ENCODE measurements at regions not wholly inside any gene's neighbourhood (a gene's known extent, or its start where the extent isn't known, plus 50 kb on each side); places are given as distances from the start of the nearest gene placed in this dataset.

DNA sequence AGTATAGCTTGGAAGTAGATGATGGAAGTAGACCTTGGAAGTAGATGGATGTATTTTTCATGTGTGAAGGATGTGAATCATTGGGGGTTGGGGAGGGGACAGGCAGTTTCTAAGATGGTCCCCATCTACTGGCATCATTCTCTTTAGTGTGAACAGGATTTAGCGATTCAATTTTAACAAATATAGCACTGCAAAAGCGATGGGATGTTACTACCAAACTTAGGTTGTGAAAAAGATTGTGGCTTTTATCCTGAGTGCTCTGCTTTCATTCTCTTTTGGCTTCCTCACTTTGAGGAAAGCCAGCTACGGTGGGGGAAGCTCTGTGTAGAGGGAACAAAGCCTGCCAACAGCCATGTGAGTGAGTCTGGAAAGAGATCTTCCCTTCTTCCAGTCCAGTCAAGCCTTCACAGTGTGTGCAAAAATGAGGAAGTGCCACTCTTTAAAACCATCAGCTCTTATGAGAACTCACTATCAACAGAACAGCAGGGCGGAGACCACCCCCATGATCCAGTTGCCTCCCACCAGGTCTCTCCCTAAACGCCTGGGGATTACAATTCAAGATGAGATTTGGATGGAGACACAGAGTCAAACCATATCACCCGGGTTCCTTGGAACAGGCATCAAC lies 441.4 kb downstream of the SH3GL2 start:
- Histone ChIP-seq H3K4me3 (ENCODE audit: low read length) (no peak overlapping the region), H3K27me3 (ENCODE audit: control insufficient read depth, insufficient read depth, low read length) (no peaks in the 10 kb centered on the region), H3K4me1 (ENCODE audit: control insufficient read depth, insufficient read depth, low read length) (no peaks in the 10 kb centered on the region), H3K27ac (ENCODE audit: low read length) (no peak overlapping the region), H3K9me3 (ENCODE audit: control insufficient read depth, low read depth, low read length) (peaks cover 5% of the 10 kb centered on the region), H3K36me3 (ENCODE audit: control insufficient read depth, insufficient read depth, low read length) (no peaks in the 10 kb centered on the region)
- no peak for DNase-seq
- WGBS (ENCODE audit: insufficient coverage, low lambda C conversion rate): 100% methylated on average over 1 of the region's 6 CpGs

DNA sequence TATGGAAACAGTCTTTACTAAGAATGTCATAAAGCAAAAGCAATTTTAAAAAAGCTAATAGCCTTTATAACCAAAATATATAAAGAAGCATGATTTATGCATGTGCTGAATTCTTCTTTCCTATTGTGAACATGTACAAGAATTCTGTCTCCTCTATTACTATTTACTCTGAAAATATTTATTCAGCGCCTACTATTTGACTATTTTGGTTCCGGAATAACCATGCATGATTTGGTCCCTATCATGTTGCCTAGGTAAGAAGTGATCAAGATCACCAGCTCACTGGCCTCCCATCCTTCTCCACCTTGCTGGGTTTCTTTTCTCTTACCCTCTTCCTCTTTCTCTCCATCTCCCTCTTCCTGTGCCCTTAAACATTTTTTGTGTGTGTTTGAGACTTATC lies 443.8 kb downstream of the SH3GL2 start:
- Histone ChIP-seq H3K4me1 (ENCODE audit: control insufficient read depth, insufficient read depth, low read length) (no peaks in the 10 kb centered on the region), H3K36me3 (ENCODE audit: control insufficient read depth, insufficient read depth, low read length) (no peaks in the 10 kb centered on the region), H3K4me3 (ENCODE audit: low read length) (no peak overlapping the region), H3K9me3 (ENCODE audit: control insufficient read depth, low read depth, low read length) (peaks cover 5% of the 10 kb centered on the region), H3K27me3 (ENCODE audit: control insufficient read depth, insufficient read depth, low read length) (no peaks in the 10 kb centered on the region), H3K27ac (ENCODE audit: low read length) (no peak overlapping the region)
- WGBS (ENCODE audit: insufficient coverage, low lambda C conversion rate): 80% methylated on average over 1 of the region's 2 CpGs
- no peak for DNase-seq

DNA sequence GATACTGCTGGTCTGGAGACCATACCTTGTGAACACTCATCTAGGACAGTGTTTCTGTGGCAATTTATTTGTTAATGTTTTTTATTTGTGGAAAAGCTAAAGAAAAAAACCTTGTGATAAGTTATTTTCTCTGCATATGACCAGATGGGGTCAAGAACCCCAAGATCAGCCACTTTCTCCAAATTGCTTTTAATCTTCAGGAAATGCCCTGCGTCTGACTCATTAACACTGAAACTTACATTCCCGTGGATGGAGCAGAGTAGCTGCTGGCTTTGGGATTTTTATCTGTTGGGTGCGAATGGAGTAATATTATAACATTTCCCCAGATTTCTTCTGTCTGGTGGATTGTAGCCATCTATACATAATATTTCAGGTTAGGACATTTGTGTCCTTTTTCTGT lies 444.5 kb downstream of the SH3GL2 start:
- Histone ChIP-seq H3K4me3 (ENCODE audit: low read length) (no peak overlapping the region), H3K27ac (ENCODE audit: low read length) (no peak overlapping the region), H3K36me3 (ENCODE audit: control insufficient read depth, insufficient read depth, low read length) (no peaks in the 10 kb centered on the region), H3K9me3 (ENCODE audit: control insufficient read depth, low read depth, low read length) (peaks cover 5% of the 10 kb centered on the region), H3K27me3 (ENCODE audit: control insufficient read depth, insufficient read depth, low read length) (no peaks in the 10 kb centered on the region), H3K4me1 (ENCODE audit: control insufficient read depth, insufficient read depth, low read length) (no peaks in the 10 kb centered on the region)
- no peak for DNase-seq
- no CpG with 5 or more reads among the region's 3 CpGs for WGBS (ENCODE audit: insufficient coverage, low lambda C conversion rate)

DNA sequence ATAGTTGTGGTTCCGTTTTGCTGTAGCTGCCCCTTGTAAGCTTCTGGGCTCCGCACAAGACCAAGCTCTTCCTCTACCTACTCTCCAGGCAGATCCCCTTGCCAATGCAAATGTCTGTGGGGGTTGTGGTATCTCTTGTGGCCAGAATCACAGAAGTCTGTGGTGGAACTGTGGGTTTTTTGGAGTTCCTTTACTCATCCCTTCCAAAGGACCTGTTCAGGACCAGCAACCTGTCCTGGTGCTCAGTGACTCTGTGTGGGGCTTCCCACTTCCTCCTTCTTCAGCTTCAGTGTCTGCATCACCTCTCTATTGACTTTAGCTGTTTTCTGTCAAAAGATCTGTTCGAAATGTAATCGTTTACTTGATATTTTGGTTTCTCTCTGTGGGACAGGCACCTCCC lies 441.3 kb upstream of the ADAMTSL1 start:
- Histone ChIP-seq H3K36me3 (ENCODE audit: control insufficient read depth, insufficient read depth, low read length) (no peaks in the 10 kb centered on the region), H3K27me3 (ENCODE audit: control insufficient read depth, insufficient read depth, low read length) (no peaks in the 10 kb centered on the region), H3K9me3 (ENCODE audit: control insufficient read depth, low read depth, low read length) (peaks cover 4% of the 10 kb centered on the region), H3K4me1 (ENCODE audit: control insufficient read depth, insufficient read depth, low read length) (no peaks in the 10 kb centered on the region), H3K4me3 (ENCODE audit: low read length) (no peak overlapping the region), H3K27ac (ENCODE audit: low read length) (no peak overlapping the region)
- no peak for DNase-seq
- 87% methylated on average over 2 of the region's 4 CpGs for whole genome bisulfite sequencing (ENCODE audit: insufficient coverage, low lambda C conversion rate)

DNA sequence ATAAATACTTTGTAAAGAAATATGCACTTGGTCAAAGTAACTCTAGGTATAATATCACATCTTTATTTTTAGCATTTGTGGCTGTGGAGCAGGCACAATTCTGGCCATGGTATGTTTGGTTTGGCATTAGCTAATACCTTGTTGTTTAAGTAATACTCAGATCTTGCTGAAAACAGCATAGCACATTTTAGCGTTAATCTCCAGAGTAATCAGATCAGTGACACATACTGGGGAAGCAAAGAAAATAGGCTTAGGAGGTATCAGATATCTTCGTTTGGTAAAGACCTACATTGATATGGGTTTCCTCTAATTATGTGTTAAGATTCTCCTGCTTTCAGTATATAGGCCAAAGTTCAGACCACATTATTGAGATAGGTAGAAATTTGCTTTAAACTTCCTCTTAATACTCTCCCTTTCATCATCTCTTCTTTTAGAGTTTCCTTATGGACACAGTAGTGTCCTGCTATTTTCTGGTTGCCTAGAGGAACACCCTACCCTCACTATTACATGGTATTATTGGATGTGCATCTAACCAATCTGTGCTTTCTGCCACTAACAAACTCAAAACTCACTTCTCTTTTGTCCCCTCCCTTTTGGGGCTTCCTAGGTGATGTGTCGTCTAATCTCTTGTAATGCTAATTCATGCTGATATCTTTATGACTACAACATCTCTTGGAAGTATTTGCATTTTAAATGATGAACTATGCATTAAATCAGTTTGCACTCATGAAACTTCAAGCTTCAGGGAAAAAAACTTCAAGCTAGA lies 437.3 kb upstream of the ADAMTSL1 start:
- Histone ChIP-seq H3K27me3 (ENCODE audit: control insufficient read depth, insufficient read depth, low read length) (no peaks in the 10 kb centered on the region), H3K4me3 (ENCODE audit: low read length) (no peak overlapping the region), H3K36me3 (ENCODE audit: control insufficient read depth, insufficient read depth, low read length) (no peaks in the 10 kb centered on the region), H3K9me3 (ENCODE audit: control insufficient read depth, low read depth, low read length) (no peaks in the 10 kb centered on the region), H3K27ac (ENCODE audit: low read length) (no peak overlapping the region), H3K4me1 (ENCODE audit: control insufficient read depth, insufficient read depth, low read length) (no peaks in the 10 kb centered on the region)
- 20% methylated on average over 1 of the region's 3 CpGs for WGBS (ENCODE audit: insufficient coverage, low lambda C conversion rate)
- DNase-seq: no peak

DNA sequence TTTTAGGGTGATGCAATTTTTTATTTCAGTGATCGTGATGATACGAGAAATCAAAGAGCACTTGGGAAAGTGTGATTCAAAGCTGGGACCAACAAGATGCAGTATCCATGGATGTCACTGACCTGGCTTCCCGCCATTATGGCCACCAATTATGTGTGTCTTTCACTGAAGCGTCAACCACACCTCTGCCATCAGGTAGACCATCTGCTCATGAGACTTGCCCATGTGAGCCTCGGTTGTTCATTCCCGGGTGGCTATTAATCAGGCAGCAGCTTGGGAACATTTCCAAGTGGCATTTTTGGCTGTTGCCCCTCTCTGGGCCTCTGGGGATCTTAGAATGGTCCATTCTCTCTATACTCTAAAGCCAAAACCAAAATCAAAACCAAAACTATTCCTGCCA lies 436.0 kb upstream of the ADAMTSL1 start:
- no peak overlapping the region for H3K27ac ChIP-seq (ENCODE audit: low read length)
- no peaks in the 10 kb centered on the region for H3K27me3 ChIP-seq (ENCODE audit: control insufficient read depth, insufficient read depth, low read length)
- no peaks in the 10 kb centered on the region for H3K4me1 ChIP-seq (ENCODE audit: control insufficient read depth, insufficient read depth, low read length)
- H3K9me3 ChIP-seq (ENCODE audit: control insufficient read depth, low read depth, low read length): no peaks in the 10 kb centered on the region
- WGBS (ENCODE audit: insufficient coverage, low lambda C conversion rate): no CpG with 5 or more reads among the region's 6 CpGs
- H3K4me3 ChIP-seq (ENCODE audit: low read length): no peak overlapping the region
- H3K36me3 ChIP-seq (ENCODE audit: control insufficient read depth, insufficient read depth, low read length): no peaks in the 10 kb centered on the region
- DNase-seq: no peak

DNA sequence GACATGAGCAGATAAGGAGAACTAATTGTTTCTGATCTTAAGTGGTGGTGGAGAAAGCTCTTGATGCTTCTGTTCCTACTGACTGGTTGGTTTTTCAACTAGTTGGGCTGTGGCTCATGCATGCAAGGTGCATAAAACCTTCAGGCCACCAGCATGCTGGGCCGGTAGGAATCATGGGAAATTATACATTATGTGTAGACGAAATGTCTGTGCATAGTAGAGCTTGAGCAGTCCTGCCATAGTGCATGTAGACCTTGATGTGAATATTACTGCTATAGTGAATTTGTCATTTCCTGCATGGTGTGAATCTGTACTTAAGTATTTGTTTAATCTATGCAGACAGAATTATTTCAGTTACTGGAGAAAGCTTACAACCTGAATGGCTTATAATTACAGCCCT lies 433.6 kb upstream of the ADAMTSL1 start:
- H3K4me1 ChIP-seq (ENCODE audit: control insufficient read depth, insufficient read depth, low read length): no peaks in the 10 kb centered on the region
- no peaks in the 10 kb centered on the region for H3K36me3 ChIP-seq (ENCODE audit: control insufficient read depth, insufficient read depth, low read length)
- no peak for DNase-seq
- H3K27ac ChIP-seq (ENCODE audit: low read length): no peak overlapping the region
- no peaks in the 10 kb centered on the region for H3K9me3 ChIP-seq (ENCODE audit: control insufficient read depth, low read depth, low read length)
- WGBS (ENCODE audit: insufficient coverage, low lambda C conversion rate): no CpG with 5 or more reads among the region's 2 CpGs
- H3K4me3 ChIP-seq (ENCODE audit: low read length): no peak overlapping the region
- H3K27me3 ChIP-seq (ENCODE audit: control insufficient read depth, insufficient read depth, low read length): no peaks in the 10 kb centered on the region

DNA sequence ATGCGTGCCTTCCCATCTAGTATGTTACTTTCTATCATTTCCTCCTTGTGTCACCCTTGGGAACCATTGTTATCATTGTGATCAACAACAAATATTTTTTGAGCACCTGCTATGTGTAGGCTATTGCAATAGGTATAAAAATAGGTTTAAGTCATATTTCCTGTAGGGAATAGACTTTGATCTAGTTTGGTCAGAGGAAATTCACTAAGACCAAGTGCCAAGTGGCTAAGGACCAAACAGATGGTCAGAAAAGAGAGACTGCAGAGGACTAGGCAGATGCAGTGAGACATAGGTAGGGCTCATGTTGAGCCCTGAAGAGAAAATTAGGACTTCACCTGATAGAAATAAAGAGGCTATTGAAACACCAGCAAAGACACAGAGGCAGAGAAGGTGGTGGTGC lies 430.0 kb upstream of the ADAMTSL1 start:
- Histone ChIP-seq H3K4me3 (ENCODE audit: low read length) (no peak overlapping the region), H3K36me3 (ENCODE audit: control insufficient read depth, insufficient read depth, low read length) (no peaks in the 10 kb centered on the region)
- no CpG with 5 or more reads among the region's 1 CpG for WGBS (ENCODE audit: insufficient coverage, low lambda C conversion rate)

DNA sequence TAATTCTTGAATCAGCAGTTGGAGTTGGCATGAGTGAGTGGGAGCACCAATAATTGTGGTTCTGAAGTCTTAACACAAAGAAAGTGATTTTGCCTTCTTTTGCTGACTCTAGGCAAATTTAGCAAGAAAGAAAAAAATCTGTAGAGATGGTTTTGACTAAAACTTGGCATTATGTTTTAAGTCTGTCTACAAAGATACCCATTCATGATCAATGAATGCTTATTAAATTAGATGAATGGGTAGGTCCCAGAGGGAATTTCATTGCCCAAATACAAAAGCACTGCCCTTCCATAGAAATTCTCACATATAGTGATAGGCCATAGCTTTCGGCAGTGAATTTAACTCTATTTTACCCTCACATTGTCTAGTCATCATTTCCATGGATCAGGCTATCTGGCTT lies 428.6 kb upstream of the ADAMTSL1 start:
- no peaks in the 10 kb centered on the region for H3K9me3 ChIP-seq (ENCODE audit: control insufficient read depth, low read depth, low read length)
- no peaks in the 10 kb centered on the region for H3K4me1 ChIP-seq (ENCODE audit: control insufficient read depth, insufficient read depth, low read length)
- H3K27me3 ChIP-seq (ENCODE audit: control insufficient read depth, insufficient read depth, low read length): no peaks in the 10 kb centered on the region
- H3K4me3 ChIP-seq (ENCODE audit: low read length): no peak overlapping the region
- no CpG with 5 or more reads among the region's 1 CpG for whole genome bisulfite sequencing (ENCODE audit: insufficient coverage, low lambda C conversion rate)
- no peaks in the 10 kb centered on the region for H3K36me3 ChIP-seq (ENCODE audit: control insufficient read depth, insufficient read depth, low read length)
- no peak overlapping the region for H3K27ac ChIP-seq (ENCODE audit: low read length)
- no peak for DNase-seq

More for the DNA sequence above, 430.0 kb upstream of the ADAMTSL1 start:
- H3K27ac ChIP-seq (ENCODE audit: low read length): no peak overlapping the region
- no peak for DNase-seq
- no peaks in the 10 kb centered on the region for H3K4me1 ChIP-seq (ENCODE audit: control insufficient read depth, insufficient read depth, low read length)
- H3K9me3 ChIP-seq (ENCODE audit: control insufficient read depth, low read depth, low read length): no peaks in the 10 kb centered on the region
- no peaks in the 10 kb centered on the region for H3K27me3 ChIP-seq (ENCODE audit: control insufficient read depth, insufficient read depth, low read length)

DNA sequence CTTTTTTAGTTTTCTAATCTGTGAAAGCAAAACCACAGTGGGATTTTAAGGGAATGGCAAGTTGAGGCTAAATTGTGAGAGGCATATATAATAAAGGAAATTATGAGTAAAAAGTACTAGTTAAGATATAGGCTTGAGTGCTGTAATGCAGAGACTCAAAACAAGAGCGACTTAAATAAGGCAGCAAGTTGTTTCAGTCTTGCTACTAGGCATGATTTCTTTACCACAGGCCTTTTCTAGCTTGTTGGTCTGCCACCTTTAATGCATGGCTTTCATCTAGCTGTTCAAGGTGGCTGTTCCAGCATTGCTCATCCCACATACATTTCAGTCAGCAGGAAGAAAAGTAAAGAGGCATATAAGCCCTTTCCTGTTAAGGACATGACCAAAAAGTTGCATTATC lies 427.9 kb upstream of the ADAMTSL1 start:
- WGBS (ENCODE audit: insufficient coverage, low lambda C conversion rate): no CpG with 5 or more reads among the region's 1 CpG

DNA sequence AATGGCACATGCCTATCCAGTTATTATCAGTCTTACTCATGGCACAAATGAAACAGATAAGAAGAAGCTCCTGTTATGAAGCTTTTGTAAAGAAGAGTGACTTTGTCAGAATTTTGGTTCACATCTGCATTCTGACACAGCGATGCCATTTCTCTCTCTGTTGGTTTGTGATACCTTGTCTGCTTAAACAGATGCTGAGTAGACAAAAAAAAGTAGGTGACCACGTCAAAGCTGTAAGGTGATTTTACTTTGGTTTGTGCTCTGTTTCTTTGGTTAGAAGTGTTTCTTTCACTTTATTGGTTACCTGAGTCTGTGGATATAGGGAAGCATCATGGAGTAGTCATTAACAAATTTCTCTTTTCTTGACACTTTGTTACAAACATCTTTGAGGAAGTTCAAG lies 422.3 kb upstream of the ADAMTSL1 start:
- Histone ChIP-seq H3K27me3 (ENCODE audit: control insufficient read depth, insufficient read depth, low read length) (no peaks in the 10 kb centered on the region), H3K36me3 (ENCODE audit: control insufficient read depth, insufficient read depth, low read length) (no peaks in the 10 kb centered on the region), H3K9me3 (ENCODE audit: control insufficient read depth, low read depth, low read length) (no peaks in the 10 kb centered on the region), H3K4me1 (ENCODE audit: control insufficient read depth, insufficient read depth, low read length) (no peaks in the 10 kb centered on the region), H3K4me3 (ENCODE audit: low read length) (no peak overlapping the region), H3K27ac (ENCODE audit: low read length) (no peak overlapping the region)
- DNase-seq: no peak
- 40% methylated on average over 1 of the region's 2 CpGs for WGBS (ENCODE audit: insufficient coverage, low lambda C conversion rate)

More for the DNA sequence above, 427.9 kb upstream of the ADAMTSL1 start:
- no peak overlapping the region for H3K4me3 ChIP-seq (ENCODE audit: low read length)
- H3K36me3 ChIP-seq (ENCODE audit: control insufficient read depth, insufficient read depth, low read length): no peaks in the 10 kb centered on the region
- H3K4me1 ChIP-seq (ENCODE audit: control insufficient read depth, insufficient read depth, low read length): no peaks in the 10 kb centered on the region
- no peak for DNase-seq
- H3K27ac ChIP-seq (ENCODE audit: low read length): no peak overlapping the region
- no peaks in the 10 kb centered on the region for H3K27me3 ChIP-seq (ENCODE audit: control insufficient read depth, insufficient read depth, low read length)
- H3K9me3 ChIP-seq (ENCODE audit: control insufficient read depth, low read depth, low read length): no peaks in the 10 kb centered on the region

All from large intestine (tissue), 3 donors.